Upper lobe of left lung (tissue), 6 donors: ENCODE measurements at regions not wholly inside any gene's neighbourhood (a gene's known extent, or its start where the extent isn't known, plus 50 kb on each side); places are given as distances from the start of the nearest gene placed in this dataset.
"Not testable (repeated sequence)": the region's sequence is repeated elsewhere in the genome, so short reads cannot be mapped to it uniquely, and the experiment has no call there.

Experiments
- ATAC-seq, 2 donors: fragments of 200-7000 bp; cut with Tn5 transposase; one replicate each; pipeline ENCODE4 v1.9.1; 2022; ENCODE audit warnings: mild to moderate bottlenecking in 2 of 2, moderate library complexity in 2 of 2; ENCODE audit not compliant: low FRiP score in 2 of 2
- DNase-seq, 2 donors: peaks; one replicate each; pipeline ENCODE4 v3.0.0-alpha.2; 2019 to 2020
- H3K27ac ChIP-seq, 4 donors: fragments of 200-600 bp; sonication (generic); one replicate each; pipeline ENCODE4 v1.5.1; 2016 to 2019
- H3K27me3 ChIP-seq, 4 donors: fragments of 200-600 bp; sonication (generic); one replicate each; pipeline ENCODE4 v1.5.1; 2017 to 2019
- H3K36me3 ChIP-seq, 4 donors: fragments of 200-600 bp; sonication (generic); one replicate each; pipeline ENCODE4 v1.5.1; 2016 to 2019
- H3K4me1 ChIP-seq, 4 donors: fragments of 200-600 bp; sonication (generic); one replicate each; pipeline ENCODE4 v1.5.1; 2018 to 2019
- H3K4me3 ChIP-seq, 4 donors: fragments of 200-600 bp; sonication (generic); one replicate each; pipeline ENCODE4 v1.5.1; 2017 to 2019; ENCODE audit warnings: mild to moderate bottlenecking in 2 of 4, moderate library complexity in 1 of 4
- H3K9me3 ChIP-seq, 4 donors: fragments of 200-600 bp; sonication (generic); one replicate each; pipeline ENCODE4 v1.5.1; 2018 to 2019
- EP300 ChIP-seq, 4 donors: sonication (generic); formaldehyde crosslinking; IDR thresholded peaks; one replicate each; pipeline ENCODE4 v1.5.1; 2017; ENCODE audit warnings: antibody characterized with exemption in 4 of 4, control low read depth in 2 of 4
- POLR2A ChIP-seq, 4 donors: fragments of 450-650 bp; IDR thresholded peaks; one replicate each; pipeline ENCODE4 v1.5.1; 2016 to 2017; ENCODE audit warnings: antibody characterized with exemption in 4 of 4, mild to moderate bottlenecking in 2 of 4
- POLR2AphosphoS5 ChIP-seq, 2 donors: sonication (generic); formaldehyde crosslinking; IDR thresholded peaks; one replicate each; pipeline ENCODE4 v1.5.1; 2017; ENCODE audit warnings: antibody characterized with exemption in 2 of 2
- WGBS, 2 donors: methylation state at CpG; one replicate each; pipeline ENCODE4 v1.1.5; 2017 to 2018; 5-methylcytosine and 5-hydroxymethylcytosine counted together
- TF ChIP-seq, protein P1 (sequence below), 6 experiments: fragments of 450-650 bp in 4 of 6; fragments of 200-600 bp in 2 of 6; sonication (generic) in 2 of 6; IDR thresholded peaks; one replicate each; pipeline ENCODE4 v1.5.1; 2016 to 2019; ENCODE audit warnings: antibody characterized with exemption in 6 of 6
- donor health status: DM: no; HTN: no; CAD: no; lungs with moderate emphysema.
- donor health status: DM: no; HTN: yes; CAD: no; lungs with severe emphysema.

DNA sequence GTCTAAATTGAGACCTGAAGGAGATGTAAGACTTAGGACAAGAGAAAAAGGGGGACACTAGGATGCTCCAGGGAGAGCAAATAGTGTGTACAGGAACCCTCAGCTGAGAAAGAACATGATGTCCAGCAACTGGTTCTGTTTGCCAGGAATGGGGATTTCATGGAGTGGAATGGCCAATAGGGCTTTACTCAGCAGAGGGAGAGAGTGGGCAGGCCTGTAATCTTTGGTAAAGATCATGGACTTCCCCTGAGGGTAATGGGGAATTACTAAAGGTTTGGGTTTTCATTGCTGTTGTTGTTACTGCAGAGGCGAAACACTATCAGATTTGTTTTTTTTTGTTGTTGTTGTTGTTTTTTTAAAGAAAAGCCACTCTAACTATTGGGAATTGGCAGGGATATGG lies 99.0 kb downstream of the SCN11A start:
- no peaks in the 10 kb centered on the region for H3K9me3 ChIP-seq
- H3K4me1 ChIP-seq, result no peaks in the 10 kb centered on the region
- TF ChIP-seq POLR2A (IDR thresholded peaks at IDR 0.05), result no peak
- no peak for TF ChIP-seq POLR2AphosphoS5 (IDR thresholded peaks at IDR 0.05)
- TF ChIP-seq, protein P1, sequence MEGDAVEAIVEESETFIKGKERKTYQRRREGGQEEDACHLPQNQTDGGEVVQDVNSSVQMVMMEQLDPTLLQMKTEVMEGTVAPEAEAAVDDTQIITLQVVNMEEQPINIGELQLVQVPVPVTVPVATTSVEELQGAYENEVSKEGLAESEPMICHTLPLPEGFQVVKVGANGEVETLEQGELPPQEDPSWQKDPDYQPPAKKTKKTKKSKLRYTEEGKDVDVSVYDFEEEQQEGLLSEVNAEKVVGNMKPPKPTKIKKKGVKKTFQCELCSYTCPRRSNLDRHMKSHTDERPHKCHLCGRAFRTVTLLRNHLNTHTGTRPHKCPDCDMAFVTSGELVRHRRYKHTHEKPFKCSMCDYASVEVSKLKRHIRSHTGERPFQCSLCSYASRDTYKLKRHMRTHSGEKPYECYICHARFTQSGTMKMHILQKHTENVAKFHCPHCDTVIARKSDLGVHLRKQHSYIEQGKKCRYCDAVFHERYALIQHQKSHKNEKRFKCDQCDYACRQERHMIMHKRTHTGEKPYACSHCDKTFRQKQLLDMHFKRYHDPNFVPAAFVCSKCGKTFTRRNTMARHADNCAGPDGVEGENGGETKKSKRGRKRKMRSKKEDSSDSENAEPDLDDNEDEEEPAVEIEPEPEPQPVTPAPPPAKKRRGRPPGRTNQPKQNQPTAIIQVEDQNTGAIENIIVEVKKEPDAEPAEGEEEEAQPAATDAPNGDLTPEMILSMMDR (IDR thresholded peaks at IDR 0.05), result no peak
- no peak for TF ChIP-seq EP300 (IDR thresholded peaks at IDR 0.05)
- DNase-seq (no peak), ATAC-seq (no peak)
- 93 to 100% methylated on average over 1 of the region's 1 CpG for WGBS, 2 donors
- H3K4me3 ChIP-seq, result no peak overlapping the region
- H3K27me3 ChIP-seq, result no peaks in the 10 kb centered on the region
- no peaks in the 10 kb centered on the region for H3K36me3 ChIP-seq
- no peak overlapping the region for H3K27ac ChIP-seq

DNA sequence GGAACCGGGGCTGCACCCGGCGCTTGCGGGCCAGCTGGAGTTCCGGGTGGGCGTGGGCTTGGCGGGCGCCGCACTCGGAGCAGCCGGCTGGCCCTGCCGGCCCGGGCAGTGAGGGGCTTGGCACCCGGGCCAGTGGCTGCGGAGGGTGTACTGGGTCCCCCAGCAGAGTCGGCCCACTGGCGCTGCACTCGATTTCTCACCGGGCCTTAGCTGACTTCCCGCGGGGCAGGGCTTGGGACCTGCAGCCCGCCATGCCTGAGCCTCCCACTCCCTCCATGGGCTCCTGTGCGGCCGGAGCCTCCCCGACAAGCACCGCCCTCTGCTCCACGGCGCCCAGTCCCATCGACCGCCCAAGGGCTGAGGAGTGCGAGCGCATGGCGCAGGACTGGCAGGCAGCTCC lies 100.6 kb downstream of the SCN11A start:
- peak in 1 of 2 donors; percentile 76 for DNase-seq
- 95% methylated on average over 21 of the region's 33 CpGs; no CpG with 5 or more reads in 1 of the 2 donors for WGBS, 2 donors
- H3K4me3 ChIP-seq, H3K9me3 ChIP-seq, H3K27ac ChIP-seq, H3K36me3 ChIP-seq, H3K4me1 ChIP-seq, H3K27me3 ChIP-seq, ATAC-seq: not testable (repeated sequence)

DNA sequence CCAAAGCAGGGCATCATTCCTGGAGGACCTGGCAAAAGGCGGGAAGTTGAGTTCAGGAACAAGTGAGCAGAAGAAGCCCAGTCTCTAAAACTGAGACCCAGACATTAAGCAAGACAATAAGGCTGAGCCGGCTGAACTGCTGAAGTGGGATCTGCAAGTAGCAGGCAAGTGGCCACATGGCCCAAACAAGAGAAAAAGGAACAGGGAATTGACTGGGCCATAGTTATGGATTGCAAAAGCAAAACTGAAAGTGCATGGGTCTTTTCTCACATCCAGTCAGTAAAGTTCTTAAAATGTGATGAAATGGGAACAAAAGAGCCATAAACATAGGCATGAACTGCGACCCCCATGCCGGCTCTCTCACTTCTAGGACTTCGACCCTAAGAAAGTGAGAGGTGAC lies 101.2 kb downstream of the SCN11A start:
- Histone ChIP-seq H3K27ac (no peak overlapping the region), H3K36me3 (no peaks in the 10 kb centered on the region), H3K4me1 (no peaks in the 10 kb centered on the region), H3K9me3 (no peaks in the 10 kb centered on the region), H3K27me3 (no peaks in the 10 kb centered on the region), H3K4me3 (no peak overlapping the region)
- DNase-seq, result no peak
- peak in 1 of 2 donors; percentile 28 for ATAC-seq
- TF ChIP-seq EP300 (IDR thresholded peaks at IDR 0.05) (no peak), POLR2AphosphoS5 (IDR thresholded peaks at IDR 0.05) (no peak)
- TF ChIP-seq, protein P1 (IDR thresholded peaks at IDR 0.05), result no peak
- 85 to 87% methylated on average over 5 of the region's 5 CpGs for WGBS, 2 donors

DNA sequence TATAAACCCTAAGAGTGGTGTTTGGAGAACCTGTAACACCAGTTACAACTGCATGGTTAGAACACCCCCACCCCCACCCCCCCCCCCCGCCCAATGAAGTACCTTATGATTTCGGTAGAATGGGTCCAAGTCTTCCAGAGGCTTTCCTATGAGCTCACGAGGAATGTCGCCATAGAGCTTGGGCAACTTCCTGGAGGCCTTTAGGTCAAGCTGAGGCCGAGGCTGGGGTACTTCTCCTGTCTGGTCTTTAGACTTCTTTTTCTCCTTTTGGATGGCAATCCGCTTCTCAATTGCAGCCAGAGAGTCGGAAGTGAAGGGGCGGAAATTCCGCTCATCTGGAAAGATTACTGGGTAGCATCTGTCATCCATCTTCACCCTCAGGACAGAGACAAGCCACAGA lies 101.8 kb downstream of the SCN11A start:
- TF ChIP-seq EP300 (IDR thresholded peaks at IDR 0.05), result no peak
- H3K36me3 ChIP-seq, result no peaks in the 10 kb centered on the region
- no peaks in the 10 kb centered on the region for H3K4me1 ChIP-seq
- no peak overlapping the region for H3K4me3 ChIP-seq
- no peaks in the 10 kb centered on the region for H3K9me3 ChIP-seq
- H3K27me3 ChIP-seq, result no peaks in the 10 kb centered on the region
- no peak overlapping the region for H3K27ac ChIP-seq
- 79 to 83% methylated on average over 8 to 9 of the region's 9 CpGs for WGBS, 2 donors
- DNase-seq (no peak), ATAC-seq (no peak)

DNA sequence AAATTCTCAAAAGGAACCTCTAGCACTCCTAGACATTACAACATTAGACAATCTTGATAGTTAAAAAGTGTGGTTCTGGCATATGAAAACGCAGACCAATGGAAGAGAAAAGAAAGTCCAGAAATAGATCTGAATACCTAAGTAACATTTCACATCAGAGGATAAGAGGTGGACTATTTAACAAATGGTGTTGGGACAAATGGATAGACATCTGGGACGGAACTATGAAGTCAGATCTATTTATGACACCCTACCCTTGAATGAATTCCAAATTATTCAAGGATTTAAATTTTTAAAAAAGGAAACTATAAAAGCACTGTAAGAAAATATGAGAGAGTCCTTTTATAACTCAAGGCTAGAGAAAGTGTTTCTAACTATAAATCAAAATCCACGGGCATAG lies 111.3 kb downstream of the SCN11A start:
- Histone ChIP-seq H3K27ac (no peak overlapping the region), H3K36me3 (no peaks in the 10 kb centered on the region), H3K27me3 (no peaks in the 10 kb centered on the region), H3K9me3 (no peaks in the 10 kb centered on the region), H3K4me1 (no peaks in the 10 kb centered on the region), H3K4me3 (no peak overlapping the region)
- TF ChIP-seq EP300 (IDR thresholded peaks at IDR 0.05) (no peak), POLR2A (IDR thresholded peaks at IDR 0.05) (no peak), POLR2AphosphoS5 (IDR thresholded peaks at IDR 0.05) (no peak)
- TF ChIP-seq, protein P1 (IDR thresholded peaks at IDR 0.05), result no peak
- DNase-seq (no peak), ATAC-seq (no peak)
- WGBS, 2 donors, result 71 to 74% methylated on average over 3 of the region's 3 CpGs

DNA sequence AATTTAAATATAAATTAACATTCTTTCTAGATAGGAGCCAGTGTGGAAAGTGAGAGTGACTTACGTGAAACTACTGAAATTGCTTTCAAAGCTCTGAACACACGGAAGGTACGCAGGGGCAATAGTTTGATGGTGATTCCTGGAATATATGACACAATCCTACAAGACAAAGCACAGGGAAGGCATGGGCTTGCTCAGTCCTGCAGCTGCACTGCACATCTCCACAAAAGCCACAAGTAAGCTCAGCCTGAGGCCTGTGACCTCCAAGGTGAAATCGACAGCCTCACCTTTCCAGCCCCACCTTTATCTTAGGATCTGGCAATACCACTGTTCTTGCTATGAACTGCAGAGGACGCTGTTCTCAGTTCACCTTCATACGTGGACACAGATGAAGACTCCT lies 109.3 kb upstream of the SCN10A start:
- TF ChIP-seq EP300 (IDR thresholded peaks at IDR 0.05), result no peak
- no peak for TF ChIP-seq POLR2AphosphoS5 (IDR thresholded peaks at IDR 0.05)
- TF ChIP-seq POLR2A (IDR thresholded peaks at IDR 0.05), result no peak
- TF ChIP-seq, protein P1 (IDR thresholded peaks at IDR 0.05), result no peak
- DNase-seq (no peak), ATAC-seq (no peak)
- H3K27me3 ChIP-seq, result no peaks in the 10 kb centered on the region
- no peak overlapping the region for H3K4me3 ChIP-seq
- no peaks in the 10 kb centered on the region for H3K4me1 ChIP-seq
- 73 to 74% methylated on average over 6 of the region's 6 CpGs for WGBS, 2 donors
- H3K9me3 ChIP-seq, result no peaks in the 10 kb centered on the region
- H3K27ac ChIP-seq, result no peak overlapping the region
- H3K36me3 ChIP-seq, result no peaks in the 10 kb centered on the region
